ENCODE measurements at regions not wholly inside any gene's neighbourhood (a gene's known extent, or its start where the extent isn't known, plus 50 kb on each side); places are given as distances from the start of the nearest gene placed in this dataset.
"Not testable (repeated sequence)": the region's sequence is repeated elsewhere in the genome, so short reads cannot be mapped to it uniquely, and the experiment has no call there.

DNA sequence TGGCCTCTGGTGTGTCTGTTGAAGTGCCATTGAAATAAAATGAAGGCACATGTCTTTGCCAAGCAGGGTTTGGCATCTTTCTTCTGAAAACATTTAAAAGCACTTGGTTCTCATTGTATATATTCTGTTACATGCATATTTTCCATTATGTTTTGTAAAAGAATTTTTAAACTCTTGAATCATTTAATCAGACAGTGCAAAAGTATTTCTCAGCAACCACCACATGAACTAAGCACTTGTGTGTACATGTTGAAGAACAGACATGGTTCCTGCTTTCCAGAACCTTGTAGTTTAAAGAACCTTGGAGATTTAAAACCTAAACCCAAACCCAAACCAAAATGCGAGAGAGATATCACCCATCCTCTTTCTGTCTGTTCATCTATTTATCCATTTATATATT, 220.3 kb upstream of the GIMD1 start:
- DNase-seq = no peak

DNA sequence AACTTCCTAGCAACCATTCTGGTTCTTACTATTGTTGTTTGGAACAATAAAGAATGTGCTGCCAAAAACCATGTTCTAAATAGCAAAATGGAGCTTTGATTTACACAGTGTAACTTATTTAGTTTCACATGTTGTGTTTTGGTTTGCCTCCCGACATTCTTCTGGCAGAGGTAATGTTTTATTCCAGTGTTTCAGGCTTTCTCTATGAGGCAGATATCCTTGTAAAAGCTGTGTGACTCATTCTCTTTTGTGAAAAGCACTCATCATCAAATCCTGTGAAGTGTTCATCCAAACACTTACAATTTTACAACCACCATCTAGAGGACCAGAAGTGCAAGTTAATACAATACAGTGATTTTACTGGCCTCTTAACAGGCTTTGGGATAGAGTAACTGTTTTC, 219.0 kb upstream of the GIMD1 start:
- DNase-seq = peak; percentile 78

GRCh38 chr4:106585915-106586349, 217.4 kb upstream of the GIMD1 start:
- DNase-seq = peak; percentile 41

GRCh38 chr4:106584337-106584989, 215.9 kb upstream of the GIMD1 start:
- DNase-seq = peak; percentile 70

DNA sequence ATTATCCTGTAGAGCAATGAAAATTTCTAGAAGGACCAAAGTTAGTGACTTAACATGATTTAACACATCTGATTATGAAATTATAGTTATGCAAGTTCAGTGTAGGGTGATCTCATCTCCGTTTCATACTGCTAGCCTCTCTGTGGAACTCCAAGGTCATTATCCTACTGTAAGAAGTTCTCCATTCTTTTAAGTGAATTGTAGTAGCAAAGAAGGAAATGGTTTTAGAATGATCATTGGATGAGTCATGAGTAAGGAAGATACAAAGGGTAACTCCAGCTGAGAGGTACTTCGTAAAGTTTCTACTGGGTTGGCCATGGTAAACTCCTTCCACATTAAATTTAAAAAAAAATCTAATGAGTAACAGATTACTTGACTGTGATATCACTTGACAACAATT, 215.0 kb upstream of the GIMD1 start:
- DNase-seq = peak; percentile 98

GRCh38 chr4:106583108-106583507, 214.5 kb upstream of the GIMD1 start:
- no peak for DNase-seq

- no peak for DNase-seq
Measured at GRCh38 chr4:106582103-106582502, 213.5 kb upstream of the GIMD1 start.

- no peak for DNase-seq
Measured at GRCh38 chr4:106579236-106579635, 210.7 kb upstream of the GIMD1 start.

- peak; percentile 59 for DNase-seq
Measured at GRCh38 chr4:106569146-106570031, 200.8 kb upstream of the GIMD1 start.

DNA sequence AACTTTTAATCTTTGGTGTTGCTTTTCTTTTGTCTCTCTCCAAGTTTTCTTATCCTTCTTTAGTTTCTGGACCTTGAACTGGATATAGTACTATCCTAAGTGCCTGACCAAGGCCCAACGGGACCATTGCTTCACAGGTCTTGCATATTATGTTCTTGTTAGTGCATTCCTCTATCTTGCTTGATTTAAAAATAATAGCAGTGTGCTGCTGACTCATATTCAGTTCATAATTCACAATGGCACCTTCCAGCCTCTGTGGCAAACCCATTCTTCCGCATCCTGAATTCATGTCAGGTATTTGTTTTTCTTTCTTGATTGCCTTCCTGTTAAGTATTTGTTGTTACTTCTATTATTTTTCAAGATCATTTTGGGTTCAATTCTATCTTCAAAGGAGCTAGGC, 197.1 kb upstream of the GIMD1 start:
- DNase-seq = peak; percentile 27

GRCh38 chr4:106563637-106564036, 195.1 kb upstream of the GIMD1 start:
- not testable (repeated sequence) for DNase-seq

DNA sequence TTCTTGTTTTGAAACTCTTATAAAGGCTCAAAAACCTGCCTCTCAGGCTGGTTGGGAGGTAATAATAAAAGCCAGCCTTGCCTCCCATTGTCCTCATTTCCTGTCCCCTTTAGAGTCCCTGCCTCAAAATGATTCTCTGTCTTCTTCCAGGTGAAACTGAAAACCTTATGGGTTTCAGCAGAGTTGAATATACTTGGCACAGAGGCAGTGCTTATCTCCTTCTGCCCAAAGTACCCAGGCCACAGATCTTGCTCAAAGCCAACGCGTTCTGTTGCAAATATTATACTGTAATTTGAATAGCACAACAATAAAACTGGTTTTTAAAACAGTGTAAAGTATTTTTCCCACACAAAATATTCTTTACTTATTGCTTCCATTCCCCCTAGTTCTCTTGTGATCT, 183.1 kb upstream of the GIMD1 start:
- DNase-seq = no peak

DNA sequence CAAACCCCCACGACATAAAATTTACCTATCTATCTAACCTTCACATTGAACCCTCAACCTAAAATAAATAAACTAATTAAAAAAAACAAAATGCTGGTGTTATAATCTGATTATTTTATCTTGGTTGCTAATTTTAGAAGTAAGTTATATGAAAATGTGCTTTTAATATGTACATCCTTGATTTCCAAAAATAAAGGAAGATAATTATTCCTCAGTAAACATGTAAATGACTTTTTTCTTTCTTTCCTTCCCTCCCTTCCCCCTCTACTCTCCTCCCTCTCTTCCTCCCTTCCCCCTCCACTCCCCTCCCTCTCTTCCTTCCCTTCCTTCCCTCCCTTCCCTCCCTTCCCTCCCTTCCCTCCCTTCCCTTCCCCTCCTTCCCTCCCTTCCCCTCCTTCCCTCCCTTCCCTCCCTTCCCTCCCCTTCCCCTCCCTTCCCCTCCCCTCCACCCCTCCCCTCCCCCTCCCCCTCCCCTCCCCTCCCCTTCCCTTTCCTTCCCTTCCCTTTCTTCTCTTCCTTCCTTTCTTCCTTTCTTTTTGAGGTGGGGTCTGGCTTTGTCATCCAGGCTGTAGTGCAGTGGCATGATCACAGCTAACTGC, 180.0 kb upstream of the GIMD1 start:
- no peak for DNase-seq

GRCh38 chr4:106546370-106546769, 177.8 kb upstream of the GIMD1 start:
- DNase-seq = no peak

- DNase-seq = not testable (repeated sequence)
Measured at GRCh38 chr4:106542609-106543008, 174.0 kb upstream of the GIMD1 start.

GRCh38 chr4:106541253-106541652, 172.7 kb upstream of the GIMD1 start:
- peak; percentile 63 for DNase-seq

DNA sequence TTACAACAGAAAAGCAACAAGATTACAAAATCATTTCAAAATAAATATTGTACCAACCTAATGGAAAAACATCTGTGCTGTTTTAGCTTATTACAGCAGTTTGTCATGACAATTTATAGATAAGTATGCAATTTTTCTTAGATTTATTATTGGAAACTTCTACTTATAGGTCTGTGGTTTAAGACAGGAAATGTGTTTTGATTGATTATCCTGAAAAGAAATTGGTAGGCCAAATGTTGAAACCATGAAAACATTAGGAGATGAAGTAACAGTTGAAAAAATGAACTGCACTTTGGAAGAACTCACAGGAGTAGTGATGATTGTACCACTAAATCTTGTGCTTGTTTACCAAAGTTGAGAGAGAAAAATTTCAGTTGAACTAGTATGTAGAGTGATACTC, 162.2 kb upstream of the GIMD1 start:
- peak; percentile 81 for DNase-seq

- no peak for DNase-seq
Measured at GRCh38 chr4:106530024-106530361, 161.4 kb upstream of the GIMD1 start.

GRCh38 chr4:106529348-106530023, 160.9 kb upstream of the GIMD1 start:
- DNase-seq = peak; percentile 65

DNA sequence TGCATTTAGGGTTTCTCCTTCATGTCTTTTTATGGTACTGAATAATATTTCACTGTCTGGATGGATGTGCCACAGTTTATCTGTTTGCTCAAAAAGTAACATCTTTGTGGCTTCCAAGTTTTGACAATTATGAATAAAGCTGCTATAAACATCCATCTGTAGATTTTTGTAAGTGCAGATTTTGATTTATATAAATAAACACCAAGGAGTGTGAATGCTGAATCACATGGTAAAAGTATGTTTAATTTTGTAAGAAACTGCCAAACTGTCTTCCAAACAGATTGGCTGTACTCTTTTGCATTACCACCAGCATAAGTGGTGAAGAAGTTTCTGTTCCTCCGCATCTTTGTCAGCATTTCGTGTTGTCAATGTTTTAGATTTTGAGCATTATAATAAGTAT, 158.7 kb upstream of the GIMD1 start:
- no peak for DNase-seq

- DNase-seq = not testable (repeated sequence)
Measured at GRCh38 chr4:106525425-106525824, 156.8 kb upstream of the GIMD1 start.

DNA sequence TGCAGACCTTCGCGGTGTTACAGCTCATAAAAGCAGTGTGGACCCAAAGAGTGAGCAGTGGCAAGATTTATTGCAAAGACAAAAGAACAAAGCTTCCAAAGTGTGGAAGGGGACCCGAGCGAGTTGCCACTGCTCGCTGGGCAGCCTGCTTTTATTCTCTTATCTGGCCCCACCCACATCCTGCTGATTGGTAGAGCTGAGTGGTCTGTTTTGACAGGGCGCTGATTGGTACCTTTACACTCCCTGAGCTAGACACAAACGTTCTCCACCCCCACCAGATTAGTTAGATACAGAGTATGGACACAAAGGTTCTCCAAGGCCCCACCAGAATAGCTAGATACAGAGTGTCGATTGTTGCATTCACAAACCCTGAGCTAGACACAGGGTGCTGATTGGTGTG, 156.2 kb upstream of the GIMD1 start:
- not testable (repeated sequence) for DNase-seq

- peak; percentile 34 for DNase-seq
Measured at GRCh38 chr4:106522839-106523238, 154.3 kb upstream of the GIMD1 start.

Data from fibroblast of upper back skin (primary cell).